ENCODE measurements at regions not wholly inside any gene's neighbourhood (a gene's known extent, or its start where the extent isn't known, plus 50 kb on each side); places are given as distances from the start of the nearest gene placed in this dataset.

- Histone ChIP-seq H3K9me3 (ENCODE audit: low read length) (no peaks in the 10 kb centered on the region), H3K27ac (ENCODE audit: extremely low read length, insufficient read depth, low read length) (no peak overlapping the region), H3K4me2 (ENCODE audit: low read depth, low read length) (no peak overlapping the region), H3K9ac (ENCODE audit: insufficient read depth, low read depth, low read length) (no peak overlapping the region), H3K4me1 (ENCODE audit: insufficient read depth, low read length) (no peaks in the 10 kb centered on the region), H3K4me3 (replicated peaks in 1 of 3; ENCODE audit: insufficient read depth in 1 of 3, low read depth in 2 of 3, low read length in 3 of 3) (no peak overlapping the region), H4K20me1 (ENCODE audit: insufficient read depth, low read length) (no peaks in the 10 kb centered on the region), H3K79me2 (ENCODE audit: insufficient read depth, low read length) (no peaks in the 10 kb centered on the region), H2AFZ (ENCODE audit: low read length) (no peak overlapping the region), H3K36me3 (replicated peaks in 1 of 2; ENCODE audit: control insufficient read depth in 1 of 2, insufficient read depth in 2 of 2, low read length in 2 of 2) (no peaks in the 10 kb centered on the region), H3K27me3 (ENCODE audit: control insufficient read depth in 1 of 2, insufficient read depth in 2 of 2, low read length in 2 of 2) (no peaks in the 10 kb centered on the region)
- WGBS (ENCODE audit: low lambda C conversion rate) = 20% methylated on average over 5 of the region's 5 CpGs
- no peak for DNase-seq (ENCODE audit: low spot score)
- in situ Hi-C loops (cut with HindIII; ENCODE audit: extremely low pct_ligation_motif_present, low pct_unique_long_range_greater_than_20kb) = no loop called here
- no peak for ATAC-seq
- ChIA-PET CTCF (ENCODE audit: low intra/inter-chr PET ratio, low total read pairs) (no interaction called here), POLR2A (no interaction called here)
- no TSS peak for BruUV-seq (replicated peaks)
- no peak for TF ChIP-seq MXD4 (CRISPR knock-in tag; IDR thresholded peaks at IDR 0.05)
- TF ChIP-seq ZBTB8A (CRISPR knock-in tag; IDR thresholded peaks at IDR 0.05; ENCODE audit: borderline replicate concordance, low read depth) = no peak
- TF ChIP-seq FOSL1 (CRISPR knock-in tag; IDR thresholded peaks at IDR 0.05; ENCODE audit: borderline replicate concordance) = no peak
- TF ChIP-seq ARHGAP35 (CRISPR knock-in tag; IDR thresholded peaks at IDR 0.05; ENCODE audit: borderline replicate concordance) = no peak
- TF ChIP-seq ATF4 (CRISPR knock-in tag; IDR thresholded peaks at IDR 0.05) = no peak
- no peak for TF ChIP-seq CC2D1A (CRISPR knock-in tag; IDR thresholded peaks at IDR 0.05)
- TF ChIP-seq ZSCAN12 (CRISPR knock-in tag; IDR thresholded peaks at IDR 0.05) = no peak
- TF ChIP-seq TP53 (CRISPR knock-in tag; conservative IDR thresholded peaks at IDR 0.05) = no peak
- TF ChIP-seq MTF1 (CRISPR knock-in tag; IDR thresholded peaks at IDR 0.05) = no peak
- TF ChIP-seq PRDM4 (CRISPR knock-in tag; IDR thresholded peaks at IDR 0.05; ENCODE audit: borderline replicate concordance) = no peak
- no peak for TF ChIP-seq ZNF800 (CRISPR knock-in tag; IDR thresholded peaks at IDR 0.05)
- TF ChIP-seq HMGXB4 (CRISPR knock-in tag; IDR thresholded peaks at IDR 0.05; ENCODE audit: borderline replicate concordance in 1 of 2, low read depth in 1 of 2) = no peak
- TF ChIP-seq EED (CRISPR knock-in tag; IDR thresholded peaks at IDR 0.05) = no peak
- no peak for FAIRE-seq
- intact Hi-C loops (cut with micrococcal nuclease; ENCODE audit: unreplicated experiment) = no loop called here
Observed at GRCh38 chrX:23066588-23067281, 67.0 kb downstream of the DDX53 start.
